IPS-NIHi11 (cell line): ENCODE measurements at regions not wholly inside any gene's neighbourhood (a gene's known extent, or its start where the extent isn't known, plus 50 kb on each side); places are given as distances from the start of the nearest gene placed in this dataset.
"Not testable (repeated sequence)": the region's sequence is repeated elsewhere in the genome, so short reads cannot be mapped to it uniquely, and the experiment has no call there.

Experiments used
- DNase-seq: peaks from one replicate; pipeline ENCODE4 v3.0.0; 2012; ENCODE audit warnings: mixed read lengths, low spot score

DNA sequence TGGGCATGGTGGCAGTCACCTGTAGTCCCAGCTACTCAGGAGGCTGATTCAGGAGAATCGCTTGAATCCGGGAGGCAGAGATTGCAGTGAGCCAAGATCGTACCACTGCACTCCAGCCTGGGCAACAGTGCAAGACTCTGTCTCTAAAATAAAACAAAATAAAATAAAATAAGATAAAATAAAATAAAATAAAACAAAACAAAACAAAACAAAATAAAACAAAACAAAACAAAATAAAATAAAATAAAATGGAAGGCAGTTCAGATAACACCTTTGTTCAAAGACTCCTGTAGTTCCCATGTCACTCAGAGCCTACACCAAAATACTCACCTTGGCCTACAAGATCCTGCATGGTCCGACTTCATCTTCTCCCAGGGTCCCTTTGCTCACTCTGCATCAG is 61.3 kb downstream of the SYF2 start:
- not testable (repeated sequence) for DNase-seq

GRCh38 chr1:25170439-25170838 is 61.9 kb downstream of the SYF2 start:
- DNase-seq, result no peak

- no peak for DNase-seq
These were observed 62.7 kb downstream of the SYF2 start for GRCh38 chr1:25169610-25170009.

GRCh38 chr1:25169168-25169567 is 63.1 kb downstream of the SYF2 start:
- no peak for DNase-seq

GRCh38 chr1:25168193-25169071 is 63.9 kb downstream of the SYF2 start:
- DNase-seq, result no peak

DNA sequence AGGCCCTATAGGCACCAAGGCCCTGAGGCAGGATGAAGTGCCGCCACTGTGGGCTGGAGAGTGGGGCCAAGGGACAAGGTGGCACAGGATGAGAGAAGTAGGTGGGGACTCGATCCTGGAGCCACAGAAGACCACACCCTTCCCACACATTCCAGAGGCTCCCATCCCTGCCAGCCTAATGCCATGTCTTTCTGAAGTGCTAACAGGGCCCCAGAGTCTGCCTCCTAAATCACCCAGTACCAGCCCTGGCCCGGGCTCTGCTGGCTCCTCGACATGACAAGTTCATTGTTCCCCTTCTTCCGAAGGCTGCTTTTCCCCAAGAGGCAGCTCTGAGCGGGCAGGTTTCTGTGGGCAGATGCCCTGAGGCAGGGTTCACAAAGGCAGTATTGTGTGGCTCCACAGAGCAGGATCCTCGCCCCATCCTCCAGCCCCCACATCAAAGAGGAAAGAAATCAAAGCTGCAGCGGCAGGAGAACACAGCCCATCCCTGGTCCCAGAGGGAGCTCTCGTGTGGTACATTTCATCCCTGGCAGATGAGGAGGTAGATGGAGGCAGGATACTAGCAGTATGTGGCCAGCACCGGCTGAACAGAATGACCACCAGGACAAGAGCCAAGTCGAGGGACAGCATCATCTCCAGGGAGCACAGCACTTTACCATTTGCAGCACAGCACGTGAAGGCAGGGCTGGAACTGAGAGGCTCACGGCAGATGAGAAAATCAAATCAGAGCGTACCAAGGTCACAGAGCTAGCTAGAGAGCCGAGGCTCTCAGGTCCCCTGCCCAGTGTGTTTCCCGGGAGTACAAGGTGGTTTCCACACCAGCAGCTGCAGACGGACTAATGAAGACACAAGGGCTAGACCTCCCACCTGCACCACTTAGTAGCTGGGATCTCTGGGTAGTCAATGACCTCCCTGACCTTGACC is 64.8 kb downstream of the SYF2 start:
- DNase-seq, result no peak

DNA sequence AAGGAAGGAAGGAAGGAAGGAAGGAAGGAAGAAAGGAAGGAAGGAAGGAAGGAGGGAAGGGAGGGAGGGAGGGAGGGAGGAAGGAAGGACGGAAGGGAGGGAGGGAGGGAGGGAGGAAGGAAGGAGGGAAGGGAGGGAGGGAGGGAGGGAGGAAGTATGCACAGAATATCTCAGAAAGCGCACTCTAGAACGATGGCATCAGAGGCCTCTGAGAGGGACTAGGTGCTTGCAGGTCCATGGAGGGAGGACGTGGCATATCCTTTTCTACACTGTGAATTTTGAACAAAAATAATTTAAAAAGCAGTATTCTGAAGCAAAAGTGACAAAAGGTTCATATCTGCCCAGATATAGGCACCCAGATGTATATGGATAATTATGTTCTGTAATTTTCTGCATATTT is 65.5 kb downstream of the SYF2 start:
- no peak for DNase-seq

DNA sequence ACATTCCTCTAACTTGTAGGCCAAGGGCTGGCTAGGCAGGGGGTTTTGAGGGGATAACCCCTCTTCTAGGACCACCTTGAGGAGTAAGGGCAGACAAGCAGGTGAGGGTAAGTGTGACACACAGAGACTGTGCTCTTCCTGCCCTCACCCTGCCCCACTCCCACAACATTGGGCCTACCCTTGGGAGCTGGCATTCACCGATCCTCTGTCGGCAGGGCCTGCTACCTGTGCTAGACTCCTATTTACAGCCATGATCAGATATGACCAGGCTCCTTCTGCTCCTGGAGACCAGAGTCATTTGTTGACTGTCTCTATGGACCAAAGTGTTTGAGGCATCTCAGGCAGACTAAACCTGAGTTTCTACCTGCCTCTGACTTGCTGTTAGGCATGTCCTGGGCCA is 68.3 kb downstream of the SYF2 start:
- peak; percentile 1 for DNase-seq

- no peak for DNase-seq
These were observed 70.3 kb downstream of the SYF2 start for GRCh38 chr1:25161981-25162380.

GRCh38 chr1:25157846-25158245 is 74.5 kb downstream of the SYF2 start:
- no peak for DNase-seq

DNA sequence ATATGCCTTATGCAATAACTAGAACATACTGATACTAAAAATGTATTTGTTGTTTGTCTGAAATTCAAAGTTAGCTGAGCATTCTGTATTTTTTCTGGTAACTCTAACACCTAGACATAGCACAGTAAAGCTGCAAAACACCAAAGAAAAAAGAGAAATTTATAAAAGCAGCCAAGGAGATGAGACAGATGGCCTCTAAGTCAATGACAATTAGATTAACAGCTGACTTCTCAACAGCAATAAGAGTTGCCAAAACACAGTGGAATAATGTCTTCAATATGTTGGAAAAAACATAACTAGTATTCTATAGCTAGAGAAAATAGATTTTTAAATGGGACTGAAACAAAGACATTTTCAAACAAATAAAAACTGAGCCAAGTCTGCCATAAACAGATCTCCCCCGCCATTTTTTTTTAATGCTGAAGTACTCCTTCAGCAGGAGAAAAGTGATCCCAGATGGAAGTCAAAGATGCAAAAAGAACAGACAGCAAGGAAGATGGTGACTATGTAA is 81.3 kb downstream of the SYF2 start:
- DNase-seq, result no peak

DNA sequence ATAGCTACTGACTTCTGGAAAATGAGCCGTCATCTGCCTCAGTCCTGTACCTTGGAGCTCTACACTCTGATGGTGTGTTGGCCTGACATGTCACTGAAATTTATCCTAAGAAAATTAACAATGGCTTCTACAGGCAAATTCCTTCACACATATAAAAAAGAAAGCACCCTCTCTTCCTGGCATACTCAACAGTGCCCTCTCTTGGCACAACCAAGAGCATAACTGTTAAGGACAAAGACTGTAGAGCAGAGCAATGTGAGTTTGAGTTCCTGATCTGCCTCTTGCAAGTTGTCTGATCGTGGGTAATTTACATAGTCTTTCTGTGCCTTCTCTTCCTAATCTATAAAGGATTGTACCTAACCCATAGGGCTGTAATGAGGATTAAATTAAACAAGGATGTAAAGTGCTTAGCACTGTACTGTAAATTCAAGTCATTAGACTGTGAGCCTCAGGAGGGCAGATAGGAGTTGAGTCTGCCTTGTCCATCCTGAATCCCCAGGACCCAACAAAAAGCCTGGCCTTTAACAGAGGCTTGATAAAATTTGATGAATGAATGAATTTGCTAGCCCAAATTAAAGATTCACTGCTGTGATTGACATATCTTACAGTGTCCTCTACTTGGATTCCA is 83.5 kb downstream of the SYF2 start:
- peak; percentile 53 for DNase-seq

DNA sequence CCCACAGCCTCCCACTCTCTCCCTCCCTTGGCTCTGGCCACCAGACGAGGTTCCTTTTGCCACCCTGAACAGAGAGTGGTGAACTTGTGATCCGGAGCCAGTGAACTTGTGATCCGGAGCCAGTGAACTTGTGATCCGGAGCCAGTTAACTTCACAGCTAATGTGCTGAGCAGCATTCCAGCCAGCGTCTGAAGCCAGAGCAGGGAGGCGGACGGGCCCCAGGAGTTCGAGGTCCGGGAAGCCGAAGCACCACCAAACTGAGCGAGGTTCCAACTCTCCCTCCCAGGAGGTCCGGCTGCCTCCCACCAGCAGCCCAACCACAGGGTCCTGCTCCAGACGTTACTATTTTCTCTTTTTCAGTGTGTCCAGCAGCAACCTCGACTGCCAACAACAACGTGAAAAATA is 85.8 kb downstream of the SYF2 start:
- no peak for DNase-seq

- no peak for DNase-seq
These were observed 86.4 kb downstream of the SYF2 start for GRCh38 chr1:25145775-25146393.

DNA sequence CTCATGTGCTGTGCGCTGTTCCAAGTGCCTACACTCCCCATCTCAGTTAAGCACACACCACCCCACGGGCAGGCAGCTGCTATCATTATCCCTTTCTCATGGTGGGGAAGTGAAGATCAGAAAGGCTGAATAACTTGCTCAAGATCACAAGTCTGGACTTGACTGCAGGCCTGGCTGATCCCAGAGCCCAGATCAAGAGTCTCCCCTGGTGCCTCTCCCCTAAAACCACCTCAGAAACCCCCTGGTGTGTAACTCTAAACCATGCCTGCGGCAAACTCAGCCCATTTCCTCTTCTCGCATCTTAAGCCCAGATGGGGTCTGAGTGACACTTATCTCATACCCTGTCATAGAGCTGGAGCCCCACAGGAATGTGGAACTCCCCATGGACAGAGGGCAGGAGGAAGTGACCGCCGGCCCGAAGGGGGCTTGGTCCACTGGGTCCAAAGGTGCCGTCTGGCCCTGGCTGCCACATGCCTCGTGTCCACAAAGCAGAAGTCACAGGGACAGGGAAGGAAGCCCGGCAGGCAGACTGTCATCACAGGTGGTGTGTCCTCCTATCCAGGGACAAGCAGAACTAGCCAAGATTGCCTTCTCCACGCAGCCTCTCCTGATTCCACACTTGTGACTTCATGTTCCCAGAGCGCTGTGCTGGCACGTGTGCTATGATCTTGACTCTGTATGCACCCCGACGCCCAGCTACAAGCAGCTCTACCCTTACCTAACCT is 92.1 kb downstream of the SYF2 start:
- DNase-seq, result no peak

DNA sequence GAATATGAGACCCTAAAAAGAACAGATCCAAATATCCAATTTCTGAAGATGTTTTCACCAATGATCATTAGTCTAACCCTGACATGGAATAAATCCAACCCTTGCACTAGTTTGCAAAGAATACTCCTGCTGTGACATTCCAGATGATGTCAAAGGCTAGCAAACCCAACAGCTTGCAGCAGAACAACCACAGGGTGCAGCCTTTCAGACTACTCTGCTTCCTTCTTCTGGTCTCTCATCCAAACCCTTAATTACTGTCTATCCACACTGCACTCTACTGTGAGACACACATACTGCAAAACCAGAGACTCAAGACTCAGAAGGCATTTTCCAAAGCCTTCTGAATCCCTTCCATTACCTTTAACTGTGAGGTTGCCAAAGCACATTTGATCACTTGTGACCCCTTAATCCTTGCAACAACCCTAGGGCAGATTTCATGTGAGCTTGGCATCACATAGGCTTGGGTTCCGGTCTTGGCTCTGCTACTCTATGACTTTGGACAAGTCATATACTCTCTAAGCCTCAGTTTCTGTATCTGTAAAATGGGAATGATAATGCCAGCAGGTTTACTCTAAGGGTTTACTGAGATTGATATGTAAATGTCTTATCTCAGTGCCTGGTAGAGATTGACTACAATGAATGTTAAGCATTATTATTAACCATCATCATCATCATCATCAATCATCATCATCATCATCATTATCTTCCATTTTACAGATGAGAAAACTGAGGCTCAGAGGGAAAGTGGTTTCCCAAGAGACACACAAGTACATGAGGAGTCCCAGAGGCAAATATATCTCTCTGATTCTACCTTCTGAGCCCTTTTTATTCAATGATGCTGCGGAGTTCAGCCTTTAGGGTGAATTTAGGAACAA is 94.5 kb downstream of the SYF2 start:
- no peak for DNase-seq

GRCh38 chr1:25137106-25137505 is 95.2 kb downstream of the SYF2 start:
- no peak for DNase-seq

GRCh38 chr1:25135909-25136308 is 96.4 kb downstream of the SYF2 start:
- no peak for DNase-seq

DNA sequence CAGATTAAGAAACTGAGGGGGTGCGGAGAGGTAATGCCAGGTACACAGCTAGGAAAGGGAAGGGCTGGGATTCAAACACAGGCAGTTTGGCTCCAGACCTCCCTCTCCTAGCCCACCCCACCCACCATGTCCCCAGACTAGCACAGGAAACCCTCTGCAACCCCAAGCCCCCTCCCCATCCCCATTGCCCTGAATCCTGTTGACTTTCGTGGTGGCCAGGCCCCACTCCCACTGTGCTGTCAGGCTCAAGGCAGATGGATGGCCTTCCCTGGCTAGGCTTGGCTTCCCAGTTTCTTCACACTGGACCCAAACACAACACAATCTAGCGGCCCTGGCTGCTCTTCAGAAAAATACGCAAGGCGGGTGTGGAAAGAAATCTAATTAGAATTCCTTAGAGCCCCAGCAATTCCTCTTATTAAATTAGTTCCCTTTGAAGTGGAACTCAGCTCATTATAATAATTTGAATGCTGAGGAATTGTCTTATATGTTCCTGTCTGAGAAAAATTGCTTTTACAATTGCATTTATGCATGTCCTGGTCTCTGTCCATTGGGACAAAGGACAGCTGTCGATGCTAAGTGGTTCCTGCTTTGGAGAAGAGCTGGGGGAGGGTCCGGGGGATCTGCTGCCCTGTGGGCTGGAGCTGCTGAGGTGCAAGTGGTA is 97.4 kb downstream of the SYF2 start:
- DNase-seq, result no peak

- no peak for DNase-seq
These were observed 98.0 kb downstream of the SYF2 start for GRCh38 chr1:25134307-25134706.
